ENCODE measurements at regions not wholly inside any gene's neighbourhood (a gene's known extent, or its start where the extent isn't known, plus 50 kb on each side); places are given as distances from the start of the nearest gene placed in this dataset.

GRCh38 chr2:234157817-234158588, 107.5 kb downstream of the SPP2 start:
- TF ChIP-seq CTCF (IDR thresholded peaks at IDR 0.05) = no peak
- TF ChIP-seq EP300 (IDR thresholded peaks at IDR 0.05) = no peak

Data from esophagus muscularis mucosa (tissue), 3 donors.